HepG2 (cell line): ENCODE measurements at regions not wholly inside any gene's neighbourhood (a gene's known extent, or its start where the extent isn't known, plus 50 kb on each side); places are given as distances from the start of the nearest gene placed in this dataset.

ENCODE experiments used
- ATAC-seq: fragments of 200-7000 bp; cut with Tn5 transposase; 3 replicates; pipeline ENCODE4 v1.9.1; 2020; ENCODE audit warnings: mild to moderate bottlenecking, moderate library complexity
- BruUV-seq: library from RNA; stranded (reverse); fragments of 400-500 nt; replicated peaks from 2 replicates; lab custom pipeline; 2021; lab: Mats Ljungman, UMichigan
- CTCF ChIA-PET: fragments of 300-600 bp; formaldehyde crosslinking; extraction: SDS; loops from one replicate; lab custom pipeline; 2021; ENCODE audit warnings: low total read pairs, inconsistent platforms, low intra/inter-chr PET ratio; lab: Yijun Ruan, JAX
- POLR2A ChIA-PET: fragments of 350-600 bp; sonication (Branson Sonifier 250); formaldehyde crosslinking; loops from one replicate; lab custom pipeline; 2020; ENCODE audit warnings: antibody characterized with exemption, inconsistent platforms; lab: Yijun Ruan, JAX
- DNase-seq: peaks from one replicate; pipeline ENCODE4 v3.0.0-alpha.2; 2015; ENCODE audit warnings: low spot score
- FAIRE-seq: peaks from 3 replicates; lab custom pipeline; 2011; peaks lifted over from hg19 to GRCh38; lab: Jason Lieb, UNC
- H2AFZ ChIP-seq: one replicate; pipeline ENCODE4 v1.6.1; 2011; ENCODE audit warnings: low read length, inconsistent platforms
- H3K27ac ChIP-seq: fragments of 300-600 bp; 3 replicates; pipeline ENCODE4 v1.8.0; 2011; ENCODE audit warnings: mixed run types, mild to moderate bottlenecking, mixed read lengths, low read length, inconsistent platforms; ENCODE audit not compliant: insufficient read depth; ENCODE audit errors: extremely low read length
- H3K27me3 ChIP-seq, 2 experiments: fragments of 200-600 bp in 1 of 2; 2 replicates in 1 of 2; 3 replicates in 1 of 2; pipeline versions ENCODE4 v1.6.0 to v1.8.0; 2011; ENCODE audit warnings: low read length in 2 of 2, mild to moderate bottlenecking in 2 of 2, moderate library complexity in 2 of 2, inconsistent platforms in 1 of 2; ENCODE audit not compliant: insufficient read depth in 2 of 2, control insufficient read depth in 1 of 2
- H3K36me3 ChIP-seq, 2 experiments: fragments of 200-600 bp in 1 of 2; replicated peaks in 1 of 2; 2 replicates in 1 of 2; 3 replicates in 1 of 2; pipeline versions ENCODE4 v1.5.1 to v1.8.0; 2011; ENCODE audit warnings: low read length in 2 of 2, inconsistent platforms in 1 of 2; ENCODE audit not compliant: insufficient read depth in 2 of 2, control insufficient read depth in 1 of 2
- H3K4me1 ChIP-seq: 2 replicates; pipeline ENCODE4 v1.5.1; 2012; ENCODE audit warnings: low read length, inconsistent platforms; ENCODE audit not compliant: insufficient read depth
- H3K4me2 ChIP-seq: 2 replicates; pipeline ENCODE4 v1.6.0; 2011; ENCODE audit warnings: low read depth, low read length, inconsistent platforms
- H3K4me3 ChIP-seq, 3 experiments: fragments of 200-600 bp in 1 of 3; sonication (generic), shearing (Covaris generic) in 1 of 3; replicated peaks in 1 of 3; 2 replicates each; pipeline ENCODE4 v1.5.1; 2011 to 2016; ENCODE audit warnings: low read length in 3 of 3, inconsistent platforms in 2 of 3, low read depth in 2 of 3, mild to moderate bottlenecking in 2 of 3, control low read depth in 1 of 3, mixed read lengths in 1 of 3; ENCODE audit not compliant: insufficient read depth in 1 of 3
- H3K79me2 ChIP-seq: one replicate; pipeline ENCODE4 v1.6.1; 2011; ENCODE audit warnings: low read length, inconsistent platforms; ENCODE audit not compliant: insufficient read depth
- H3K9ac ChIP-seq: 2 replicates; pipeline ENCODE4 v1.6.0; 2011; ENCODE audit warnings: mild to moderate bottlenecking, low read depth, low read length, inconsistent platforms; ENCODE audit not compliant: insufficient read depth
- H3K9me3 ChIP-seq: 2 replicates; pipeline ENCODE4 v1.5.1; 2012; ENCODE audit warnings: mild to moderate bottlenecking, low read length
- H4K20me1 ChIP-seq: 2 replicates; pipeline ENCODE4 v1.6.0; 2011; ENCODE audit warnings: inconsistent platforms, mild to moderate bottlenecking, low read length, moderate library complexity; ENCODE audit not compliant: insufficient read depth
- ASH2L ChIP-seq: fragments of 300-600, 200-600 bp; sonication (generic); IDR thresholded peaks from 2 replicates; pipeline ENCODE4 v1.7.0; 2017; ENCODE audit warnings: low read depth, mild to moderate bottlenecking, moderate library complexity, mixed read lengths, low read length; ENCODE audit not compliant: insufficient read length
- ATF1 ChIP-seq: IDR thresholded peaks from 2 replicates; pipeline ENCODE4 v1.6.1; 2016; ENCODE audit warnings: mild to moderate bottlenecking, control low read depth
- BCL3 ChIP-seq: sonication (generic); formaldehyde crosslinking; IDR thresholded peaks from 2 replicates; pipeline ENCODE4 v1.5.1; 2020; ENCODE audit warnings: mild to moderate bottlenecking, missing genetic modification reagents, moderate library complexity
- DNMT1 ChIP-seq: sonication (generic); formaldehyde crosslinking; IDR thresholded peaks from 2 replicates; pipeline ENCODE4 v1.5.1; 2020; ENCODE audit warnings: mild to moderate bottlenecking, missing genetic modification reagents
- ESRRA ChIP-seq: sonication (generic); formaldehyde crosslinking; IDR thresholded peaks from 2 replicates; pipeline ENCODE4 v1.5.1; 2020; ENCODE audit warnings: mild to moderate bottlenecking, low read depth, missing genetic modification reagents
- GTF3A ChIP-seq: sonication (generic); formaldehyde crosslinking; conservative IDR thresholded peaks from 2 replicates; pipeline ENCODE4 v1.4.0; 2020; ENCODE audit warnings: mild to moderate bottlenecking, missing genetic modification reagents
- HNRNPLL ChIP-seq: fragments of 200-400 bp; formaldehyde crosslinking; IDR thresholded peaks from 2 replicates; pipeline ENCODE4 v1.6.1; 2017; ENCODE audit warnings: mild to moderate bottlenecking, low read depth, low read length; ENCODE audit not compliant: poor library complexity, severe bottlenecking
- NR2F2 ChIP-seq: IDR thresholded peaks from 2 replicates; pipeline ENCODE4 v1.6.1; 2012; ENCODE audit warnings: low read depth, inconsistent platforms, borderline replicate concordance
- PAX8 ChIP-seq: sonication (generic); formaldehyde crosslinking; IDR thresholded peaks from 2 replicates; pipeline ENCODE4 v1.8.0; 2022; ENCODE audit warnings: mild to moderate bottlenecking, missing genetic modification reagents, borderline replicate concordance
- POGZ ChIP-seq: sonication (generic); formaldehyde crosslinking; IDR thresholded peaks from 2 replicates; pipeline ENCODE4 v1.4.0; 2020; ENCODE audit warnings: mild to moderate bottlenecking, missing genetic modification reagents
- SAP130 ChIP-seq: IDR thresholded peaks from 2 replicates; pipeline ENCODE4 v1.6.1; 2016; ENCODE audit warnings: low read depth
- SETDB1 ChIP-seq: sonication (generic); formaldehyde crosslinking; IDR thresholded peaks from 2 replicates; pipeline ENCODE4 v1.5.1; 2020; ENCODE audit warnings: missing genetic modification reagents, mild to moderate bottlenecking, borderline replicate concordance
- TERF1 ChIP-seq: sonication (generic); formaldehyde crosslinking; IDR thresholded peaks from 2 replicates; pipeline ENCODE4 v1.8.0; 2022; ENCODE audit warnings: mild to moderate bottlenecking, missing genetic modification reagents, moderate library complexity
- THAP9 ChIP-seq: sonication (generic); formaldehyde crosslinking; IDR thresholded peaks from 2 replicates; pipeline ENCODE4; 2020; ENCODE audit warnings: missing genetic modification reagents, mild to moderate bottlenecking, borderline replicate concordance
- XRCC5 ChIP-seq: fragments of 200-400 bp; formaldehyde crosslinking; optimal IDR thresholded peaks from 2 replicates; pipeline ENCODE3; 2017; ENCODE audit warnings: mild to moderate bottlenecking, low read length
- ZBTB46 ChIP-seq: sonication (generic); formaldehyde crosslinking; IDR thresholded peaks from 2 replicates; pipeline ENCODE4 v1.4.0; 2020; ENCODE audit warnings: mild to moderate bottlenecking, missing genetic modification reagents, borderline replicate concordance
- ZNF282 ChIP-seq: fragments of 450-650 bp; IDR thresholded peaks from 2 replicates; pipeline ENCODE4 v1.6.1; 2018; ENCODE audit not compliant: partially characterized antibody
- ZNF484 ChIP-seq: sonication (generic); formaldehyde crosslinking; IDR thresholded peaks from 2 replicates; pipeline ENCODE4 v1.5.1; 2020; ENCODE audit warnings: mild to moderate bottlenecking, low read depth, missing genetic modification reagents, borderline replicate concordance
- ZNF577 ChIP-seq: sonication (generic); formaldehyde crosslinking; IDR thresholded peaks from 2 replicates; pipeline ENCODE4 v1.4.0; 2020; ENCODE audit warnings: mild to moderate bottlenecking, low read depth, missing genetic modification reagents, borderline replicate concordance
- WGBS: methylation state at CpG from one replicate; pipeline ENCODE4 v1.1.6; 2017; ENCODE audit warnings: low lambda C conversion rate; 5-methylcytosine and 5-hydroxymethylcytosine counted together
- in situ Hi-C: cut with HindIII; loops from 2 replicates; pipeline ENCODE4 v1.10.0; 2017; ENCODE audit warnings: low pct_unique_long_range_greater_than_20kb; ENCODE audit not compliant: extremely low pct_ligation_motif_present
- intact Hi-C: fragments of 100-400 bp; cut with micrococcal nuclease; formaldehyde crosslinking; loops from one replicate; pipeline ENCODE4 v1.10.0; 2022; ENCODE audit not compliant: unreplicated experiment

- no peak overlapping the region for H3K27ac ChIP-seq
- H2AFZ ChIP-seq, result no peak overlapping the region
- DNase-seq (no peak), FAIRE-seq (no peak), ATAC-seq (no peak)
- no TSS peak for BruUV-seq
- POLR2A ChIA-PET, result no interaction called here
- CTCF ChIA-PET, result no interaction called here
- no peaks in the 10 kb centered on the region for H3K4me1 ChIP-seq
- TF ChIP-seq ZNF282, result no peak
- TF ChIP-seq ZNF484, result no peak
- TF ChIP-seq GTF3A (CRISPR knock-in tag), result no peak
- TF ChIP-seq THAP9 (CRISPR knock-in tag), result no peak
- no peak for TF ChIP-seq SAP130
- TF ChIP-seq PAX8 (CRISPR knock-in tag), result no peak
- no peak for TF ChIP-seq NR2F2
- TF ChIP-seq ZNF577, result no peak
- TF ChIP-seq BCL3, result no peak
- TF ChIP-seq SETDB1 (CRISPR knock-in tag), result no peak
- TF ChIP-seq ESRRA (CRISPR knock-in tag), result no peak
- no peak for TF ChIP-seq DNMT1 (CRISPR knock-in tag)
- no peak for TF ChIP-seq ATF1
- TF ChIP-seq XRCC5, result no peak
- no peak for TF ChIP-seq ASH2L
- no peak for TF ChIP-seq ZBTB46 (CRISPR knock-in tag)
- no peak for TF ChIP-seq TERF1 (CRISPR knock-in tag)
- no peak for TF ChIP-seq HNRNPLL
- TF ChIP-seq POGZ (CRISPR knock-in tag), result no peak
- 0% methylated on average over 1 of the region's 1 CpG for WGBS
- H3K9me3 ChIP-seq, result no peaks in the 10 kb centered on the region
- intact Hi-C loops, result no loop called here
- in situ Hi-C loops, result no loop called here
- H3K27me3 ChIP-seq, result no peaks in the 10 kb centered on the region
- H3K4me2 ChIP-seq, result no peak overlapping the region
- no peaks in the 10 kb centered on the region for H3K36me3 ChIP-seq
- H3K79me2 ChIP-seq, result no peaks in the 10 kb centered on the region
- no peaks in the 10 kb centered on the region for H4K20me1 ChIP-seq
- H3K9ac ChIP-seq, result no peak overlapping the region
- H3K4me3 ChIP-seq, result no peak overlapping the region
Measured at GRCh38 chr6:66245231-66245630, 538.2 kb upstream of the EYS start.
